Fibroblast of pulmonary artery (primary cell): ENCODE measurements at regions not wholly inside any gene's neighbourhood (a gene's known extent, or its start where the extent isn't known, plus 50 kb on each side); places are given as distances from the start of the nearest gene placed in this dataset.

Source experiments
- DNase-seq: peaks from one replicate; pipeline ENCODE4 v3.0.0-alpha.2; 2010; ENCODE audit warnings: low read depth
- H3K4me3 ChIP-seq: replicated peaks from 2 replicates; pipeline ENCODE4 v1.5.1; 2011; ENCODE audit warnings: low read depth, mild to moderate bottlenecking, control low read depth, low read length, moderate library complexity
- CTCF ChIP-seq: IDR thresholded peaks from 2 replicates; pipeline ENCODE4 v1.5.1; 2011; ENCODE audit warnings: mild to moderate bottlenecking, control low read depth, low read length, inconsistent platforms; ENCODE audit errors: missing control alignments

DNA sequence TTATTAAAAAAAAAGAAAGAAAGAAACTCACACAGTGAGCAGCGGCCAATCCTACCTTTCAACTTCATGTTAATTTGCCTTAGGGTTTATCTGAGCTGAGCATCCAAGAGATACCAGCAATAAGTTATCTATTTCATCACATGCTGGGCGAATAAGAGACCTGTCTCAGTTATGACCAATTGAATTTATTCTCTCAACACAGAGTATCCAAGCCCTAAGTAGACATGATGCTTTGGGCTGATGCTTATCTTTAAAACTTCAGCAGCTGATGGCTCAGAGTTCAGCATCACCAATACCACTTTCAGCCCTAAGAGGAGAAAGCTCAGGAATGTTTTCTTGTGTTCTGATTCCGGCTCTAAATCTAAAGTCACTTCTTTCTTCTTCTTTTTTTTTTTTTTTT is 489.0 kb upstream of the ZFHX3 start:
- DNase-seq = no peak
- TF ChIP-seq CTCF = no peak
- H3K4me3 ChIP-seq = no peak overlapping the region

- no peak overlapping the region for H3K4me3 ChIP-seq
- no peak for DNase-seq
- no peak for TF ChIP-seq CTCF
Measured at GRCh38 chr16:73531021-73531420, 483.1 kb upstream of the ZFHX3 start.

DNA sequence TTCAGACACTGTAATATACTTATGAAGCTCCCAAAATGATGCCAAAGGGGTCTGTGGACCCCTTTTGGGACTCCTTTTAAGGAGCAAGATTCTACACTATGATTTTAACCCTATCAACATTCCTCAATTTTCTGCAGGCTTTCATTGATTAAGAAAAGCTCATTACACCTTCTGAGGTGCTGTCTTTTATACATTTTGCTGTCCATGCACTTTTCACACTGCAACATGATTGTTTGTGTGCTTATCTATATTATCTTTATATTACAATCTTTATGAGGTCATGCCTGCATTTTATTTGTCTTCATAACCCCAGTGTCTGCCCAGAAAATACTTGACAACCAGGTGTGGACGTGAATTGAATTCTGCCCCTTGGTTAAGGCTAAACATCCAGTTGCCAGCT is 482.6 kb upstream of the ZFHX3 start:
- DNase-seq = no peak
- H3K4me3 ChIP-seq = no peak overlapping the region
- TF ChIP-seq CTCF = no peak

DNA sequence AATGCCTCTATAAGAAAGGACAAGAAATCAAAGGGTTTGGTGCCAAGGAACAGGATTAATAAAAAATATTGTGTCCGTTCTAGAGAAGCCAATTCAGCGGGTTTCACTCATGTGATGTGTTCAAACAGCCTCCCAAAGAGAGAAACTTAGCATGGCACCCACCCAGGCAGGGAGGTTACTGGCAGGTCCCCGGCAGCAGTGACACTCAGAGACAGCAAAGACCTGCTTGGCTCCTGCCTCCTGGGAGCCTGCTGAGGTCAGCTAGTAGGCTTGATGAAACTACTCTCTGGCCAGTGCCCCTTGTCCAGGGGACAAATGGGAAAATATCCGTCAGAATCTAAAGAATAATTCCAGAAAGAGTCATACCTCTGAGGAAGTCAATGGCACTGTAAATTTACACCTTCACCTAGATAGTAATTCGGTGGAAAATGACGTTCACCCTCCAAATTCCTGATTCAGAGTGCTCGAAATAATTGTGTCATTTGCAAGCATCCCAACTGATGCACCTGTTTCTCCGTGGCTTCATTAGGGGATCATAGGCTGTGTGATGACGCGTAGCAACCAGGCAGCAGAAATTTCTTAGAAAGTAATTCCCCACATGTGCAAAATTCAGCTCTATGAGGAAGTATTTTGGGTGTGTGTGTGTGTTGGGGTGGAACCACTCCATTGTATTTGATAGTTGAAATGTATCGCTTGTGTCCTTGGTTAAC is 481.5 kb upstream of the ZFHX3 start:
- TF ChIP-seq CTCF = no peak
- no peak for DNase-seq
- no peak overlapping the region for H3K4me3 ChIP-seq

DNA sequence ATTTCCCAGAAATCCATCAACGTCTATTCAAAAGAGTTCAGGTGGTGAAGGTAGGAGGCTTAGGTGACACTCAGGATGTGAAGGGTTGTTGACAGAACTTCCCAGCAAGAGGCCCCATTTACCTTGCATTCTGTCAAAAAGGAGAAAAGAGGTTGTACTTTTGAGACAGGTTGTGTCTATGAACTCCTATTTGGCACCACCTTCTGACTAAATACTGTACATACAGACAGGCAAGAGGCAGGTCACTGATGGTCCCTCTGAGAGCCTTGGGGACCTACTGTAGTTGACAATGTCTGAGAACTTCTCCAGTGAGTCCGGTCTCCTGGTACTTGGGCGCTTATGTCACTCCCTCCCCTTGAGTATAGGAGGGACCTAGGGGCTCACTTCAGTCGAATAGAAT is 479.3 kb upstream of the ZFHX3 start:
- H3K4me3 ChIP-seq = no peak overlapping the region
- no peak for TF ChIP-seq CTCF
- DNase-seq = no peak

DNA sequence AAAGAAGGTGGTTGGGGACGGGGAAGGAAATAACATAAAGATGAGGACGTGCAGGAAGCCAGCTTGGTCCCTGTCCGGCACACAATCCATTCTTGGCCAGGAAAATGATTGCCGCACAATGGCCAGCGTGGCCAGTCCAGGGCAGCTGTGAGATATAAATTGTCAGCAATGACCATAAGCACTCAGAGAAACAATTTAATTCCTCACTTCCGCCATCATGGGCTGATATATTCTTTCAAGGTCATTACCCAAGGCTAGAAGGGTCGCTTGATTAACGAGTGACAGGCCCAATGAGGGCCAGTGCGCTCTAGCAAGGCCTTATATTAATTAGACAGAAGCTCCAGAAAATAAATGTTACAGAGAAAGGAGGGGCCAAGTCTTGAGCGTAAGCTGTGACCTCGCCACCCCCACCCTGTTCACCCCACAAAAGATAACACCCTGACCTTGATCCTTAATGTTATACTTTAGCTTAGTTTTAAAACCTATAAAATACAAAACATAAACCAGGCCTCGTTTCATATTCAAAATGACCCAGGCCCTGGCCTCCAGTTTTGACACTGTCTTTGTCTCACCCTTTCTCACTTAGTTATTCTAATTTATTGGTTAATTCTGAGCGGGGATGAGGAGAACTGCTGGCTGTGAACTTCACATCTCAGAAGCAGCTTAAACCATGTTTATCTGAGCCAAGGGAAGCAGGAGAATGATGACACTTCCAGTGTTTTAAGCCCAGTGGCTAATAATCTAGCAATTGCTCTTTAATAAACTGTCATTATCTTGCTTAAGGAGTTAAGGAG is 478.3 kb upstream of the ZFHX3 start:
- no peak for TF ChIP-seq CTCF
- no peak for DNase-seq
- H3K4me3 ChIP-seq = no peak overlapping the region
